Cardiac fibroblast (primary cell): ENCODE measurements at regions not wholly inside any gene's neighbourhood (a gene's known extent, or its start where the extent isn't known, plus 50 kb on each side); places are given as distances from the start of the nearest gene placed in this dataset.

Experiments used
- DNase-seq, 2 donors: peaks; one replicate each; pipeline versions ENCODE4 v3.0.0 to v3.0.0-alpha.2; 2010; ENCODE audit warnings: low read depth in 2 of 2
- H3K4me3 ChIP-seq, 2 donors: replicated peaks in 1 of 2; 1 replicate in 1 of 2; 2 replicates in 1 of 2; pipeline ENCODE4 v1.5.1; 2011; ENCODE audit warnings: low read depth in 2 of 2, low read length in 2 of 2, mild to moderate bottlenecking in 2 of 2, moderate library complexity in 1 of 2
- TF ChIP-seq, protein P1 (sequence below): IDR thresholded peaks from one replicate; pipeline ENCODE4 v1.5.1; 2011; ENCODE audit warnings: low read depth, mild to moderate bottlenecking, low read length, inconsistent platforms

DNA sequence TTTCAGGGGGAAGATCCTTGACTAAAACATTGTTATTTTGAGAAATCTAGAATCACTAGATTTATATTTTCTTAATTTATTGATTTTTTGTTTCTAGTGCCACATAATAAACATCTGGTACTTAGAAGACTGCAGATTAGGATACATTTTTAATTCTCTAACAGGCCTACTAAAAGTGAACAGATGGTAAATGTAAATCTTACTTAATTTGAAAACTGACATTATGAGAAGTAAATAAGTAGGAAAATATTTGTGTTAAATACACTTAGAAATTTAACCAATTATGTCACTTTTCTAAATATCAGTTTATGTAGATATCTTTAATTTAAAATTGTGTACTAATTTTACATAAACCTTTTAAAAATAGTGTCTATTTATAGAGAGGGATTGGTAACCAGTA, 2255.6 kb upstream of the PCDH20 start:
- TF ChIP-seq, protein P1, sequence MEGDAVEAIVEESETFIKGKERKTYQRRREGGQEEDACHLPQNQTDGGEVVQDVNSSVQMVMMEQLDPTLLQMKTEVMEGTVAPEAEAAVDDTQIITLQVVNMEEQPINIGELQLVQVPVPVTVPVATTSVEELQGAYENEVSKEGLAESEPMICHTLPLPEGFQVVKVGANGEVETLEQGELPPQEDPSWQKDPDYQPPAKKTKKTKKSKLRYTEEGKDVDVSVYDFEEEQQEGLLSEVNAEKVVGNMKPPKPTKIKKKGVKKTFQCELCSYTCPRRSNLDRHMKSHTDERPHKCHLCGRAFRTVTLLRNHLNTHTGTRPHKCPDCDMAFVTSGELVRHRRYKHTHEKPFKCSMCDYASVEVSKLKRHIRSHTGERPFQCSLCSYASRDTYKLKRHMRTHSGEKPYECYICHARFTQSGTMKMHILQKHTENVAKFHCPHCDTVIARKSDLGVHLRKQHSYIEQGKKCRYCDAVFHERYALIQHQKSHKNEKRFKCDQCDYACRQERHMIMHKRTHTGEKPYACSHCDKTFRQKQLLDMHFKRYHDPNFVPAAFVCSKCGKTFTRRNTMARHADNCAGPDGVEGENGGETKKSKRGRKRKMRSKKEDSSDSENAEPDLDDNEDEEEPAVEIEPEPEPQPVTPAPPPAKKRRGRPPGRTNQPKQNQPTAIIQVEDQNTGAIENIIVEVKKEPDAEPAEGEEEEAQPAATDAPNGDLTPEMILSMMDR = no peak
- no peak overlapping the region for H3K4me3 ChIP-seq
- DNase-seq = no peak

DNA sequence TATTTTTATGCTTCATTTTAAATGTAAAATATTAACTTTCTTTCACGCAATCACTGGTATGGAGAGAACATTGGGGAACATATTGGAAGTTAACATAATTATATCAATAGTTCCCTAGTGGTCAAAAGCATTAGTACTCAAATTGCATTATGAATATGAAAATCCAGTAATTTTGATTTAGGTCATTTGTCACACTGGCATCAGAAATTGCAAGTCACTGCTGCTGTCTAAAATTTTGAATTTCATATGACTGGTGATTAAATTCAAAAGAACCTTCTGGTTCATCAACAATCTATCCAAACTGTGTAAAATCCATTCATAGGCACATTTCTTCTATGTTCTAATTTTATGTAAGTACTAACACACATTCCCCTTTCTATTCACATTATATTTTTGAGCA, 2235.7 kb upstream of the PCDH20 start:
- TF ChIP-seq, protein P1 = no peak

GRCh38 chr13:63643543-63643942, 2227.9 kb upstream of the PCDH20 start:
- no peak overlapping the region for H3K4me3 ChIP-seq
- TF ChIP-seq, protein P1 = no peak
- no peak for DNase-seq

More for the DNA sequence above, 2235.7 kb upstream of the PCDH20 start:
- no peak overlapping the region for H3K4me3 ChIP-seq
- DNase-seq = no peak

DNA sequence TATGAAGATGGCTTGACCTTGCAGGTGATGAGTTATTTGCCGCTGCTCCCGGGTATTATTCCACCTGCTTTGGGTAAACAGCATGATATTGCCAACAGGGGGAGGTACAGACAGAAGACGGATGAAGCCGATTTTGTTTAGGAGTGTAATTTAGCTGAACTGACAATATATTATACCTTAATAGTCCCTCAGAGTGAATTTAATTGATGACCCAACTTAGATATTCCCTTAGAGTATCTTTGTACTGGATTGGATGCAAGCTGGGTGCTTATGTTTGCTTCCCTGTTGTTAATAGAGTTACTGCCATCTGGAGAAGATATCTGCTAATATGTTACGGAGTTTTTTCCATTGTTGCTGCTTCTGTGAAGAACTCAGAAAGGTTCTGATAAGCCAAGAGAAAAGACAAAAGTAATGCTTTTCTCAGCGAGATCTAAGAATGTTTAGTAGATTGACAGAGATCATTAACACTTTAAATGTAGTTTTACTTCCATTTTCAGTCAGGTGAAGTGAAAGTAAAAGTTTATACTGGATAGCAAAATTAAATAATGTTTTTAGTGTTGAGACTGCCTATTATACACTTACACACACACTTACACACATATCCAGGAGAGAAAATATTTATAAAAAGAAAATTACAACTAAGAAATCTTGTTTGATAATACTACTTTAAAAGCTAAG, 2220.8 kb upstream of the PCDH20 start:
- TF ChIP-seq, protein P1 = peak; percentile 7
- no peak overlapping the region for H3K4me3 ChIP-seq
- peak; percentile 0 to 7 for DNase-seq

- H3K4me3 ChIP-seq = no peak overlapping the region
- TF ChIP-seq, protein P1 = no peak
- DNase-seq = peak in 1 of 2 donors; percentile 20
Observed at GRCh38 chr13:63632321-63632720, 2216.7 kb upstream of the PCDH20 start.

GRCh38 chr13:63631006-63631405, 2215.4 kb upstream of the PCDH20 start:
- no peak overlapping the region for H3K4me3 ChIP-seq
- TF ChIP-seq, protein P1 = no peak
- no peak for DNase-seq

DNA sequence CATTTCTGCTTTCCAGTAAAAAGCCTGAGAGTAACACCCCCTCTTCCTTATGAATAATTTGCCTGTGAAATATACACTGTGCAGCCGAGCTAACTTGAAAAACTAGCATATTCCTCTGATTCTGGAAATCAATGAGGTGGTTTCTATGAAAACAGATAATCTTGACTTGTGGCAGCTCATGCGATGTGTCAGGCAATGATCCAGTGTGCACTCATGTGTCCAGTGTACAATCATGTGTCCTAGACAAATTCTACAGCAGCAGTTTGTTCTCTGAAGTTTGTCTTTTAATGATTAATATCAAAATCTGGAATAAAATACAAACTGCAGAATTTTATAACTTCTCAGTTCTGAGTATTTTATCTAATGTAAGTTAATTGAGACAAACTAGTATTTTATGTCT, 2213.9 kb upstream of the PCDH20 start:
- DNase-seq = no peak
- H3K4me3 ChIP-seq = no peak overlapping the region
- TF ChIP-seq, protein P1 = no peak
